ENCODE measurements at regions not wholly inside any gene's neighbourhood (a gene's known extent, or its start where the extent isn't known, plus 50 kb on each side); places are given as distances from the start of the nearest gene placed in this dataset.
"Not testable (repeated sequence)": the region's sequence is repeated elsewhere in the genome, so short reads cannot be mapped to it uniquely, and the experiment has no call there.

GRCh38 chr15:95035106-95035505, 803.7 kb downstream of the MCTP2 start:
- H3K36me3 ChIP-seq: no peaks in the 10 kb centered on the region
- no peak for DNase-seq (ENCODE audit: low read depth in 1 of 2, low spot score in 1 of 2)
- no peaks in the 10 kb centered on the region for H3K4me1 ChIP-seq (ENCODE audit: low read depth)
- H3K27ac ChIP-seq: no peak overlapping the region
- no peaks in the 10 kb centered on the region for H3K9me3 ChIP-seq (ENCODE audit: low read depth)
- no peak for TF ChIP-seq CTCF (IDR thresholded peaks at IDR 0.05; ENCODE audit: low read depth, low read length)
- H3K4me3 ChIP-seq: no peak overlapping the region
- no peaks in the 10 kb centered on the region for H3K27me3 ChIP-seq

DNA sequence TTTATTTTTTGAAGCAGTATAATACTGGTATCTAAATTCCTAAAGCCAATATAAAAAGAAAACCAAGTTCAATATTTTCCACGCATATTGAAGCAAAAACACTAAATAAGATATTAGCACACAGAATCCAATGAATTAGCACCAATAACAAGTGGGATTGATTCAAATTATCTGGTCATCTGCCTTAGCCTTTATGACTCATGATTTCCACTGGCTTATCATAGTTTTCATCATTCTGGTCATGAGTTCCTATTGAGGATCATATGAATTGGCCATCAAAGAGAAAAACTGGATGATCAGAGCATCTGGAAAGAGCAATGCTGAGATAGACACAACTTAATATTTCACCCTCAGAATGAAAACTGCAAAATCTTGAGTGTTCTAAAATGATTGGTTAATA, 809.9 kb downstream of the MCTP2 start:
- H3K27ac ChIP-seq: no peak overlapping the region
- H3K4me1 ChIP-seq (ENCODE audit: low read depth): no peaks in the 10 kb centered on the region
- H3K27me3 ChIP-seq: no peaks in the 10 kb centered on the region
- no peak for TF ChIP-seq CTCF (IDR thresholded peaks at IDR 0.05; ENCODE audit: low read depth, low read length)
- H3K4me3 ChIP-seq: no peak overlapping the region
- H3K9me3 ChIP-seq (ENCODE audit: low read depth): no peaks in the 10 kb centered on the region
- DNase-seq (ENCODE audit: low read depth in 1 of 2, low spot score in 1 of 2): no peak
- no peaks in the 10 kb centered on the region for H3K36me3 ChIP-seq

- not testable (repeated sequence) for H3K36me3 ChIP-seq; H3K27me3 ChIP-seq; H3K9me3 ChIP-seq (ENCODE audit: low read depth); H3K4me1 ChIP-seq (ENCODE audit: low read depth); DNase-seq (ENCODE audit: low read depth in 1 of 2, low spot score in 1 of 2); H3K4me3 ChIP-seq; H3K27ac ChIP-seq
Measured at GRCh38 chr15:95043236-95043932, 812.0 kb downstream of the MCTP2 start.

- DNase-seq (ENCODE audit: low read depth in 1 of 2, low spot score in 1 of 2): no peak
- Histone ChIP-seq H3K27ac (no peak overlapping the region), H3K36me3 (no peaks in the 10 kb centered on the region), H3K9me3 (ENCODE audit: low read depth) (peaks cover 6% of the 10 kb centered on the region), H3K27me3 (no peaks in the 10 kb centered on the region), H3K4me1 (ENCODE audit: low read depth) (no peaks in the 10 kb centered on the region), H3K4me3 (no peak overlapping the region)
- no peak for TF ChIP-seq CTCF (IDR thresholded peaks at IDR 0.05; ENCODE audit: low read depth, low read length)
Measured at GRCh38 chr15:95043933-95044313, 812.6 kb downstream of the MCTP2 start.

DNA sequence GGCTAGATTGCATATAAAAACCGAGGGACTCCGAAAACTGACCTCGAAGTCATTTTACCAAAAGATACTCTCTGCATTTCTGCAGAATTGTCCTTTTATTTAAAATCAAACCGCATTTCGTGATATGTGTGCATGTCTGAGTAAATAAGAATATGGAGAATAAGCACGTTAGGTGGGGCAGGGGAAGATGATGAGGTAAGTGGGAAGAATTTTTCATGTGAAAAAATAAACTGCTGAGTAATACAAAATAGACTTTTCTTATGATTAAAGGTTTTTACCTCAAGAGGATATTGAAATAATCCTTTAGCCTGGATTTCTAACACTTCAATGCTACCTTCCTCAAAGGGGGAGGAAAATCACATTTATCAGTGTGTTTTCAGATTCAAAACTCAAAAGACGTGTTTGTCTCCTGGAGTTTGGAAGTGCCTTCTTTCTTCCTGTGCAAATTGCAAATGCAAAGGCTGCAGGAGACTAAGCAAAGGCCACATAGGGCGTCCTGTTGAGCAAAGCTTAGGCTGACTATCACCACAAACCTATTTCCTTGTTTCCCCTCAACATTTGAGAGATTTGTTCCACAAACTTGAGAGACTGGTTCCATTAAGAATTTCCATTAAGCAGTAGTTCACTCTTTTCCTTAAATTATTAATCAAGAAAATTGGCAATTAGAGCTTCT, 813.5 kb downstream of the MCTP2 start:
- no peaks in the 10 kb centered on the region for H3K36me3 ChIP-seq
- H3K9me3 ChIP-seq (ENCODE audit: low read depth): peaks cover 7% of the 10 kb centered on the region
- H3K4me1 ChIP-seq (ENCODE audit: low read depth): no peaks in the 10 kb centered on the region
- no peak overlapping the region for H3K27ac ChIP-seq
- no peak overlapping the region for H3K4me3 ChIP-seq
- no peak for TF ChIP-seq CTCF (IDR thresholded peaks at IDR 0.05; ENCODE audit: low read depth, low read length)
- no peaks in the 10 kb centered on the region for H3K27me3 ChIP-seq
- no peak for DNase-seq (ENCODE audit: low read depth in 1 of 2, low spot score in 1 of 2)

GRCh38 chr15:95051861-95052260, 820.5 kb downstream of the MCTP2 start:
- no peaks in the 10 kb centered on the region for H3K36me3 ChIP-seq
- H3K27ac ChIP-seq: no peak overlapping the region
- H3K4me1 ChIP-seq (ENCODE audit: low read depth): no peaks in the 10 kb centered on the region
- TF ChIP-seq CTCF (IDR thresholded peaks at IDR 0.05; ENCODE audit: low read depth, low read length): no peak
- peaks cover 7% of the 10 kb centered on the region for H3K9me3 ChIP-seq (ENCODE audit: low read depth)
- DNase-seq (ENCODE audit: low read depth in 1 of 2, low spot score in 1 of 2): no peak
- H3K4me3 ChIP-seq: no peak overlapping the region
- H3K27me3 ChIP-seq: no peaks in the 10 kb centered on the region

Measured in cardiac muscle cell (in vitro differentiated cells and primary cell).